SKM-1 (cell line): ENCODE measurements at regions not wholly inside any gene's neighbourhood (a gene's known extent, or its start where the extent isn't known, plus 50 kb on each side); places are given as distances from the start of the nearest gene placed in this dataset.
"Not testable (repeated sequence)": the region's sequence is repeated elsewhere in the genome, so short reads cannot be mapped to it uniquely, and the experiment has no call there.

Experiments
- DNase-seq: peaks from one replicate; lab custom pipeline; 2025; ENCODE audit not compliant: unreplicated experiment; lab: John Stamatoyannopoulos, UW

GRCh38 chr2:100702438-100703109 lies 117.4 kb upstream of the NPAS2 start:
- DNase-seq, result no peak

GRCh38 chr2:100703213-100703612 lies 116.7 kb upstream of the NPAS2 start:
- no peak for DNase-seq

- DNase-seq, result no peak
These were observed 116.2 kb upstream of the NPAS2 start for GRCh38 chr2:100703739-100704138.

GRCh38 chr2:100704156-100704555 lies 115.8 kb upstream of the NPAS2 start:
- DNase-seq, result no peak

- no peak for DNase-seq
These were observed 115.2 kb upstream of the NPAS2 start for GRCh38 chr2:100704711-100705110.

- DNase-seq, result no peak
These were observed 112.7 kb upstream of the NPAS2 start for GRCh38 chr2:100707016-100707947.

GRCh38 chr2:100708333-100708732 lies 111.6 kb upstream of the NPAS2 start:
- DNase-seq, result no peak

- no peak for DNase-seq
These were observed 106.8 kb upstream of the NPAS2 start for GRCh38 chr2:100713106-100713505.

- not testable (repeated sequence) for DNase-seq
These were observed 105.4 kb upstream of the NPAS2 start for GRCh38 chr2:100714396-100715010.

GRCh38 chr2:100715861-100716260 lies 104.1 kb upstream of the NPAS2 start:
- not testable (repeated sequence) for DNase-seq

- DNase-seq, result no peak
These were observed 103.4 kb upstream of the NPAS2 start for GRCh38 chr2:100716581-100716980.

GRCh38 chr2:100718065-100718629 lies 101.8 kb upstream of the NPAS2 start:
- no peak for DNase-seq

- no peak for DNase-seq
These were observed 99.5 kb upstream of the NPAS2 start for GRCh38 chr2:100720445-100720844.

GRCh38 chr2:100721693-100722092 lies 98.2 kb upstream of the NPAS2 start:
- no peak for DNase-seq

- no peak for DNase-seq
These were observed 97.8 kb upstream of the NPAS2 start for GRCh38 chr2:100722125-100722524.

GRCh38 chr2:100726866-100727265 lies 93.1 kb upstream of the NPAS2 start:
- DNase-seq, result no peak

GRCh38 chr2:100730290-100730868 lies 89.6 kb upstream of the NPAS2 start:
- DNase-seq, result peak; percentile 15

GRCh38 chr2:100731535-100731981 lies 88.4 kb upstream of the NPAS2 start:
- DNase-seq, result no peak

GRCh38 chr2:100733391-100734187 lies 86.3 kb upstream of the NPAS2 start:
- DNase-seq, result peak; percentile 93
